ENCODE measurements at regions not wholly inside any gene's neighbourhood (a gene's known extent, or its start where the extent isn't known, plus 50 kb on each side); places are given as distances from the start of the nearest gene placed in this dataset.

DNA sequence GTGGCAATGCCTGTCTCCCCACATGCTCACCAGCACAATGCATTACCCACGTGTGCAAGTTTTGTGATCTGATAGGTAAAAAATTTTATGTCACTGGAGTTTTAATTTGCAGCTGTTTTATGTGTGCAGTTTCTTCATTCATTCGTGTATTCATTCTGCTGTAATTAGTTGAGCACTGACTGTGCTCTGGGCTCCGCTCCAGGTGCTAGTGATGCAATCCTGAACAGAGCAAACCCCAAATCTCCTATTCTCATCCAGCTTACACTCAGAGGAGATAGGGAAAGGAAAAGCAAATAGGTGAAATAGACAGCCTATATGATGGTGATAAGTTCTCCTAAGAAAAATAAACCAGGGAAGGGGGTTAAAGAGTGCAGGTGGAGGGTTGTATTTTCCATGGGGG is 148.4 kb downstream of the TENT4A start:
- TF ChIP-seq, protein P1, sequence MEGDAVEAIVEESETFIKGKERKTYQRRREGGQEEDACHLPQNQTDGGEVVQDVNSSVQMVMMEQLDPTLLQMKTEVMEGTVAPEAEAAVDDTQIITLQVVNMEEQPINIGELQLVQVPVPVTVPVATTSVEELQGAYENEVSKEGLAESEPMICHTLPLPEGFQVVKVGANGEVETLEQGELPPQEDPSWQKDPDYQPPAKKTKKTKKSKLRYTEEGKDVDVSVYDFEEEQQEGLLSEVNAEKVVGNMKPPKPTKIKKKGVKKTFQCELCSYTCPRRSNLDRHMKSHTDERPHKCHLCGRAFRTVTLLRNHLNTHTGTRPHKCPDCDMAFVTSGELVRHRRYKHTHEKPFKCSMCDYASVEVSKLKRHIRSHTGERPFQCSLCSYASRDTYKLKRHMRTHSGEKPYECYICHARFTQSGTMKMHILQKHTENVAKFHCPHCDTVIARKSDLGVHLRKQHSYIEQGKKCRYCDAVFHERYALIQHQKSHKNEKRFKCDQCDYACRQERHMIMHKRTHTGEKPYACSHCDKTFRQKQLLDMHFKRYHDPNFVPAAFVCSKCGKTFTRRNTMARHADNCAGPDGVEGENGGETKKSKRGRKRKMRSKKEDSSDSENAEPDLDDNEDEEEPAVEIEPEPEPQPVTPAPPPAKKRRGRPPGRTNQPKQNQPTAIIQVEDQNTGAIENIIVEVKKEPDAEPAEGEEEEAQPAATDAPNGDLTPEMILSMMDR (IDR thresholded peaks at IDR 0.05 in 4 of 5, conservative IDR thresholded peaks at IDR 0.05 in 1 of 5) = no peak
- no peak for TF ChIP-seq POLR2A (IDR thresholded peaks at IDR 0.05)

All from gastrocnemius medialis (tissue), 4 donors.